ENCODE measurements at regions not wholly inside any gene's neighbourhood (a gene's known extent, or its start where the extent isn't known, plus 50 kb on each side); places are given as distances from the start of the nearest gene placed in this dataset.

- TF ChIP-seq CTCF (IDR thresholded peaks at IDR 0.05 in 2 of 3, conservative IDR thresholded peaks at IDR 0.05 in 1 of 3; ENCODE audit: borderline replicate concordance in 1 of 3, insufficient read depth in 1 of 3, low read depth in 2 of 3, low read length in 2 of 3) (no peak), SP1 (IDR thresholded peaks at IDR 0.05; ENCODE audit: low read depth) (no peak), POLR2A (IDR thresholded peaks at IDR 0.05; ENCODE audit: borderline replicate concordance, extremely low read depth, insufficient read depth, insufficient read length) (no peak)
Observed at GRCh38 chr10:121284936-121285335, 313.3 kb downstream of the FGFR2 start.
